Stimulated activated CD8-positive, alpha-beta memory T cell treated with anti-CD3 and anti-CD28 coated beads, Interleukin-7, amount 100 ng/mL, for 48 hours (primary cell): ENCODE measurements at regions not wholly inside any gene's neighbourhood (a gene's known extent, or its start where the extent isn't known, plus 50 kb on each side); places are given as distances from the start of the nearest gene placed in this dataset.
"Not testable (repeated sequence)": the region's sequence is repeated elsewhere in the genome, so short reads cannot be mapped to it uniquely, and the experiment has no call there.

Experiments
- DNase-seq, 2 donors: peaks; one replicate each; pipeline ENCODE4 v3.0.0-alpha.2; 2020; ENCODE audit warnings: low read depth in 1 of 2; ENCODE audit errors: extremely low read depth in 1 of 2

DNA sequence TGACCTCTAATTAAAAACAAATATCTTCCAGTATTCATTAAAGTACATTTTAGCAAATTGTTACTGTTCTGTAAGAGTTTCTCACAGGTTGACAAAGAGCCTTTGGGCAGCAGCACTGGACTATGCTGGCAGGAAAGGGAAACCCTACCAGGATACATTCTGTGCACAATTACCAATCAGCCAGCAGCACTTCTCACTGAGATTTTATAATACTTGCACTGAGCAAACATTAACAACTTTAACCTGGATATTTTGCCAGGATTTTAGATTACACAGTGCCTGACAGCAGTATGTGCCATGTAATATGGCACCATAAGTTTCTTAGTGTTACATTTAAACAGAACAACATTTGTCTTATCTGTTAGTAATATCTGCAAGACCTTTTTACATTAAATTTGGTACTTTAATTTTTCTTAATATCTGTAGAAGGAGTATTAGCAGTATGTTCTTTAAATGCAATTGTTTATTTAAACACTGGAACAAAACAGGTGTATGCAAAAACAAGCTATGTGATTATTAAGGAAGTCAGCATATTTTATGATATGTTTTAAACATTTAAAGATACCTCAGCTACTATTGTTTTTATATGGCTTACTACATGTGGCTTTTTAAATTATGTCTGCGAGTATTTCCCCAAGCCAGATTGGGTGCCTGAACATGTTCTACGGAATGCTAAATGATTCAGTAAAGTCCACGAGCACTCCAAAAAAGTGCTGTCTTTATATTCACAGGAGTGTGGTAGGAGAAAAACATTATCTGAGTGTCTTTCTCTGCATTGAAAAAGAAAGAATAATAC is 699.0 kb upstream of the LUZP2 start:
- DNase-seq: no peak

- not testable (repeated sequence) for DNase-seq
Observed at GRCh38 chr11:23834306-23834705, 662.5 kb upstream of the LUZP2 start.

DNA sequence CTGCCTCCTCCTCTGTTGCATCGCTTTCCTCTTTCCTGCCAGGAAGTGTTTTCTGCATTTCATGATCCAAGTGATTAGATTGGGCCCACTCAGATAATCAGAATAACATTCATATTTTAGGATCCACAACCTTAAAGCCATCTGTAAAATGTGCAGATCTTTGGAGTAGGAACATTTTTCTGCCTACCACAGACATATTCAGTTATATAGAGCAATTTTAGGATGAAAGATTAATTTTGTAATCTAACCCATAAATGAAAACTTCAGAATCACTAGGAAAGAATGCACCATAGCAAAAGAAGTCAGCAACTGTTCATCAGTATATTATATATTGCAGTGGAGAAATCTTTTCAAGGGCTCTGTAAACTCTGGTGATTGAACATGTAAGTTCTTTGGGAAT is 659.9 kb upstream of the LUZP2 start:
- DNase-seq: no peak

DNA sequence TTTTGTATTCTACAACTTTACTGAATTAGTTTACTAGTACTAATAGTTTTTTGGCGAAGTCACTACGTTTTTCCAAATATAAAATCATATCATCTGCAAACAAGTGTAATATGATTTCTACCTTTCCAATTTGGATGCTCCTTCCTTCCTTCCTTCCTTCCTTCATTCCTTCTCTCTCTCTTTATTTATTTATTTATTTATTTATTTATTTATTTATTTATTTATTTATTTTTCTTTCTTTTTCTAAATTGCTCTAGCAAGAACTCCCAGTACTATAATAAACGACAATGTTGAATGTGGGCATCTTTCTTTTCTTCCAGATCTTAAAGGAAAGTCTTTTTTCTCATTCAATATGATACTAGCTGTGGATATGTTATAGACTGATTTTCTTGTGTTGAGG is 656.0 kb upstream of the LUZP2 start:
- DNase-seq: no peak

DNA sequence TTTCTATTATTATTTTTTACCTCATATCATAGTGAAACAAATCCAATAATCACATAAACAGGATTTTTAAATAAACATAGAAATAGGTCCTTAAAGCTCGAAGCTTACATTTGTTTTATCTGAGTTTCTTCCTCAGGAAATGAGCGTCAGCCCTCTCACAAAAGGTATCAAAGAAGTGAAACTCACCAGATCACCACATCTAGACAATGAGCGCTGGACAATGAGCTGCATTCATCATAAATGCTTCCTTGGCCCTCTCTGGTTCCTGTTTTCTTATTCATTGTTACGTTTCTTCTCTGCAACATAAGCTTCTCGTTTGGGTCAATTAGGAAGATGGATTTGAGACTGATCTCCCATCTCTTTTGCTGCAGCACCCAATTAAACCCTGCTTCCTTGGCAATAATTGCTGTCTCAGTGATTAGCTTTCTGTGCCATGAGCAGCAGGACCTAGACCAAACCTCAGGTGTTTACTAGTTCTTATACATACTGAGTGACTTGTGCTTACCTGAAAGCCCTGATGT is 649.9 kb upstream of the LUZP2 start:
- DNase-seq: no peak

DNA sequence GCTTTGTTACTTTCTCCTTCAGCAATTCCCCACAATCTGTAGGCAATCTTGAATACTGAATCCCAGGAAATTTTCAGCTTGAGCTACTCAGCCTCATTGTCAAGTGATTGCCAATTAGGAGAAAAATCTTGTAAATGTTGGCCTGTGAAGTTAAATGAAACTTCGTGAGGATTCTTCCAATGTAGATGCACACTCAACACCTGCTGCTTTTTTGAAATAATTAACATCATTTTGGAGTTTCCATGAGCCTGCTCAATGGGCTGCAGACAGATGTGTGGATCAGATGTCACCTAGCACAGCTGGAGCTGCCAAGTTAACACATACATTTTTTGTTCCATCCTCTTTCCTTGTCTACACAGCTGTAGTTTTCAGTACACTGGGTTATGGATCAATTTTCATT is 645.6 kb upstream of the LUZP2 start:
- DNase-seq: no peak

DNA sequence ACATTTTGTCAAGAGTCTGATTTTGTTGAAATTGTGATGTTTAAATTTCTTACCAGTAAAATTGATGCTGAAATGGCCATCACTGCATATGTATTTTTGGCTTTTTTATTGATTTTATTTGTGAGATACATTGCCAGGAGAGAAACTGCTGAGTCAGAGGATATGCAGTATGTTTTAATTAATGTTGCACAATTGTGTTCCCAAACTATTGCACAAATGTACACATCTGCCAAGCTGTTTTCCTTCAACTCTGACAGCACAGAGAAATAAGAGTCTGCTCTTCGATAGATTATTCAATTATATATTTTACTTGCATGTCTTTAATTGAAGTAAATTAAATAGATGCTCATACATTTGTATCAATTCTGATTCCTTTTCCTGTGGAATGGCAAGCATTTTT is 640.2 kb upstream of the LUZP2 start:
- DNase-seq: no peak

GRCh38 chr11:23859087-23859486 is 637.8 kb upstream of the LUZP2 start:
- no peak for DNase-seq

DNA sequence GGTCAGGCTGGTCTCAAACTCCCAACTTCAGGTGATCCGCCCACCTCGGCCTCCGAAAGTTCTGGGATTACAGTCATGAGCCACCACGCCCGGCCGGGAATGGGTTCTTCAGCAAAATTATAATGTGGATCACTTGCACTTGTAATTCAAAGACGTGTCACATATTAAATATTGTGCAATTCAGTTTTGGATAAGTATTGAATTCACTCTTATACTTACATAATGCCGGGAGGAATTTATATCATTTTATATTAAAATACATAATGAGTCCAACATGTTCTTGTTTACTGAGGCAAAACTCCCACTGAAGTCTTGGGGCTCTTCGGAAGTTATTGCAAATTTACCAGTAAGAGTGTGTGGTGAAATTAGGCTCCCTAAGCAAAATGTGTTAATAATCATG is 635.2 kb upstream of the LUZP2 start:
- no peak for DNase-seq

DNA sequence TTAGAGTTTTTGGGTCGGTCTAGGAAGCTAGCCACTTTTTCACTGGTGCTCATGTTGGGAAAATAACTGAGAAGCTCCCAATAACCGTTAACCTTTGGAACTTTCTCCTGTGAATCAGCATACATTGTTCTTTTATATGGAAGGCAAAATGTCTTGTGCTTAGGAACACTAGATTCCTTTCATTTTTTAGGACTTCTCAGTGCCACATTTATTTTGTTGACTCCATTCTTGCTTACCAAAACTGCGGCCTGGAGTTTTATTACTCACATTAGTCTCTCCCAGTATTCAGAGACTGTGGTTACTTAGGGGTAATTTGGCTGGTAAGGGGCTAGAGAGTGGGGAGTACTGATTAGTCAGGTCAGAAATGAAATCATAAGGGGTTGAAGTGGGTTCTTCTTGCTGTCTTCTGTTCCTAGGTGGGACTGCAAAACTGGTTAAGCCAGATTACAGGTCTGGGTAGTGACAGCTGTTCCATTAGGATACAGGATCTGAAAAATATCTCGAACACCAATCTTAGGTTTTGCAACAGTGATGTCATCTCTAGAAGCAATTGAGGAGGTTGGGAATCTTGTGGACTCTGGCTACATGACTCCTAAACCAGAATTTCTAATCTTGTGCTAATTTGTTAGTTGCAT is 631.4 kb upstream of the LUZP2 start:
- DNase-seq: no peak

GRCh38 chr11:23866641-23867040 is 630.2 kb upstream of the LUZP2 start:
- no peak for DNase-seq

DNA sequence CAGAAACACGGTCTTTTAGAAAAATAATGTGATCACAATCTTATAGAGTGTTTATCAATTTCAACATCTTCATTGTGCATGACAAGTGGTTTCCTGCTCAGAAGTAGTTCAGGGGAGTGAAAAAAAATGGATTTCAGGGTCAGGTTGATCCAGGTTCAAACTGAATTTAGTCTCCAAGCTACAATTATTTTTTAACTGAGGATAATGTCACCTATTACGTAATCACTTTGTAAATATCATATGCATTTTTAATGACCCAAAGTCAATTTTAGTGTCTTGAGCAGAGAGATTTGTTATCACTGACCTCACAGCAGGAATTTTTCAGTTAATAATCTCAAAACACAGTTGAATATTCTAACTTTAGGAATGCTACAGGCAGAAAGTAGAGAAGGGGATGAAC is 627.2 kb upstream of the LUZP2 start:
- no peak for DNase-seq

DNA sequence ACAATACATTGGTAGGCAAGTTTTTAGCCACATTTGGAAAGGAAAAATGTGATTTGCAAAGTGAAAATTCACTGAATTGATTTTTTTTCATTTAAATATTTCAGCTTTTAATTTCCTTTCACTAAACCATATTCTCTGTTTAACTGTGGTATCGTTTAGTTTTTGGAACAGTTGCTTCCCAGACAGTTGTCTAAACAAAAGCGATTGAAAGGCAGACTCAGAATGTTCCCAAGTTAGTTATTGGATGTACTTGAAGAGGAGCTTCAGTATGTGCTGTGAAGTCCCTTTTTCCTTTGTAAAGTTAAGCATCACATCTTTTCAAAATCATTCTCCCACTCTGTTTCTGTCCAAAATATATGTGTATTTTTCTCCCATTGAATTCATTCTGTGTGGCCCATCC is 623.4 kb upstream of the LUZP2 start:
- no peak for DNase-seq

DNA sequence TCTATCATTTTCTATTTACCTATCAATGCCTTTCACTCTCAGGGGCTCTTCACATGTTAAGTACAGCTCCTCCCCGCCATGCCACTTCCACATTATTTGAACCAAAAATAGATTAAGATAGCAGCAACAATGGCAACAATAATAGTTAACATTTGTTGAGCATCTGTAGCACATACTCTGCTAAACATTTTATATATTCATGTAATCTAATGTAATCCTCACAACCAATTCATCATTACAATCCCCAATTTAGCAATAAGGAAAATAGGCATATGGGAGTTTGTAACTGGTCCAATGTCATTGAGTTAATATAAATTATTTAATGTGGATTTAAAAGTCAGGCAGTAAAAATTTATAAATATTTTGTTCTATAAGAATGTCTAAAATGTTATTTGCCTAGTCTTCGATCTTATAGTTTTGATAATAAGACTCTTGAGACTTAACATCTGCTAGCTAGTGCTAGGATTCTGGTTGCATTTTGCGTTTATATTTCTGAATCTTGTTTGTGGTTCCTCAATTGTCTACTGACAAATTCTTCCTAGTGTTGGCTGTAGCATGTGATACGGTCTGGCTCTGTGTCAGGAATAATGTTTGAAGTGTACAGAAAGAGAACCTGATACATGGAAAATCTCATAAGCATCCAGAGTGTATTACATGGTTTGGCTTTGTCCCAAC is 621.5 kb upstream of the LUZP2 start:
- no peak for DNase-seq

DNA sequence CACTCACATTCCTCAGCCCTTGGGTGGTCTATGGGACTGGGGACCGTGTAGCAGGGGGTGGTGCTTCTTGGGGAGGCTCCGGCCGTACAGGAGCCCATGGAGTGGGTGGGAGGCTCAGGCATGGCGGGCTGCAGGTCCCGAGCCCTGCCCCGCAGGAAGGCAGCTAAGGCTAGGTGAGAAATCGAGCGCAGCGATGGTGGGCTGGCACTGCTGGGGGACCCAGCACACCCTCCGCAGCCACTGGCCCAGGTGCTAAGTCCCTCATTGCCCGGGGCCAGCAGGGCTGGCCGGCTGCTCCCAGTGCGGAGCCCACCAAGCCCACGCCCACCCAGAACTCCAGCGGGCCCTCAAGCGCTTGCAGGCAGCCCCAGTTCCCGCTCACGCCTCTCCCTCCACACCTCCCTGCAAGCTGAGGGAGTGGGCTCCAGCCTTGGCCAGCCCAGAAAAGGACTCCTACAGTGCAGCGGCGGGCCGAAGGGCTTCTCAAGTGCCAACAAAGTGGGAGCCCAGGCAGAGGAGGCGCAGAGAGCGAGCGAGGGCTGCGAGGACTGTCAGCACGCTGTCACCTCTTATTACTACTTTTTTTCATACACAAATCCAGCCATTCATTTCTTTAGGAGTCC is 613.3 kb upstream of the LUZP2 start:
- DNase-seq: not testable (repeated sequence)

DNA sequence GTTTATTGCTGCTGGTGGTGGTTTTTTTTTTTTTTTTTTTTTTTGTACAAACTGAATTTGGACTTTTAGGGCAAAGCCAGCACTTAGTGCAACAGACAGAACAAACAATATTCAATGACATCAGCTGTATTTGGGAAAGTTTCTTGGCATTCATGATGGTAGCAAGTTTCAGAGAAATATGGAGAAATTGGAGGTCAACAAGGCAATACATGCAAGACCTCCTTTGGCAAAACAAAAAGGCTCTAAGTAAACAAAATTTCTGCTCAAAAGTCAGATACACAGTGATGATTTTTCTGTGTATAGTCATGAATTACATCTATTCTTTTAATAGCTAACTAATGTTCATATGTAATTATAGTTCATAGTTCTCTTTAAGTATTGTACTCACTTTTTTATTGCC is 612.5 kb upstream of the LUZP2 start:
- no peak for DNase-seq

GRCh38 chr11:23885801-23886200 is 611.1 kb upstream of the LUZP2 start:
- DNase-seq: no peak

DNA sequence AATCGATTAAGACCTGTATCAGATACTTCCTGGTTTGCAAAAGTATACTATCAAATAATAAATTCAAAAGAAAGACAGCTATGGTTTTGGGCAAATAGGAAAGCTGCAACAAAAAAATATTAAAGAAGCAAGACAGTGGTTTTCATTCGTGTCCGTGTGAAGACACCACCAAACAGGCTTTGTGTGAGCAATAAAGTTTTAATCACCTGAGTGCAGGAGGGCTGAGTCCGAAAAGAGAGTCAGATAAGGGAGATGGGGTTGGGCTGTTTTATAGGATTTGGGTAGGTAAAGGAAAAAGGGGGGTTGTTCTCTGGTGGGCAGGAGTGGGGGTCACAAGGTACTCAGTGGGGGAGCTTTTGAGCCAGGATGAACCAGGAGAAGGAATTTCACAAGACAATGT is 609.7 kb upstream of the LUZP2 start:
- not testable (repeated sequence) for DNase-seq

- DNase-seq: no peak
Observed at GRCh38 chr11:23893126-23893525, 603.7 kb upstream of the LUZP2 start.

DNA sequence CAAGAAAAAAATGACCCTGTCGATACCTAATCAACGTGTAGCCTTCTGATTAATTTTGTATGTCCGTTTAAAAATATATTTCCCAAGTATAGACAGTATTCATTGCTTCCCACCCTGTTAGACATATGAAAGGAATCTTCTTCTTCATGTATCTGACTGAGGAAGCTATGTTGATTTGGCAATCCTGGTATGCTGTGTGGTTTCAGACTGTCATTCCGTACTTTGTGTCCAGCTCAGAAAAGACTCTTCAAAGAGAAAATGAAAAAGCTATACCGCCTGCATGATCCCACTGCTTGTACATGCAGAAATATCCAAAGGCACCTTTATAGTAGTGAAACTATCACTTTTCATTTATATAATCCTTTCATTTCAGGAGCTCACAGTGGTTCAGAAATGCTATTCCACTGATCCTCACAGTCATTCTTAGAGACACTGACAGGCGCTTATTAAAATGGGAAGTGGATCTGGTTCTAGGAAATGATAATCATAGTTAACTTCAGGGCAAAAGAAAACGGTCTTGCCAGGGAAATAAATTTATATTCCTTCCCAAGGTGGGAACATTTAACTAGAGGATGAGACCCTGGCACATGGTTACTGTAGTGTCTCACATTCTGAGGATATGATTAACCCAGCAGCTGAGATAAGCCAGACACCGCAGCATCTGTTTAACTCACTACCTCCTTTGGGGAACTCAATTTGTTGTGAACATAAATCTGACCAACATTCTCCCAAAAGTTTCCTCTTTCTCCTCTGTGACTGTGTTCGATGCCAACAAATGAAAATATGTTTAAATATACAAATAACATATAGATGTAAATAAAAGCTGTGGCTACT is 599.2 kb upstream of the LUZP2 start:
- DNase-seq: no peak
